H1 (cell line): ENCODE measurements at regions not wholly inside any gene's neighbourhood (a gene's known extent, or its start where the extent isn't known, plus 50 kb on each side); places are given as distances from the start of the nearest gene placed in this dataset.

Source experiments
- CTCF ChIA-PET: fragments of 300-600 bp; sonication (Branson Sonifier 250); formaldehyde crosslinking; loops from one replicate; lab custom pipeline; 2021; ENCODE audit not compliant: partially characterized antibody; lab: Charles Lee
- POLR2A ChIA-PET: fragments of 300-600 bp; sonication (Branson Sonifier 250); formaldehyde crosslinking; loops from one replicate; lab custom pipeline; 2021; ENCODE audit warnings: inconsistent platforms; ENCODE audit not compliant: partially characterized antibody; lab: Charles Lee
- DNase-seq, 2 experiments: peaks; one replicate each; pipeline versions ENCODE4 v3.0.0 to v3.0.0-alpha.2; 2010 to 2022; ENCODE audit warnings: low spot score in 2 of 2, low read depth in 1 of 2, mixed read lengths in 1 of 2
- FAIRE-seq: peaks from 2 replicates; lab custom pipeline; 2011; peaks lifted over from hg19 to GRCh38; lab: Jason Lieb, UNC
- H2AFZ ChIP-seq: 2 replicates; pipeline ENCODE4 v1.8.1; 2012; ENCODE audit warnings: low read length, inconsistent platforms
- H2AK5ac ChIP-seq: 2 replicates; pipeline ENCODE4 v1.6.1; 2013; ENCODE audit warnings: low read depth, low read length
- H2BK120ac ChIP-seq: replicated peaks from 2 replicates; pipeline ENCODE3; 2013; ENCODE audit warnings: low read depth, low read length, inconsistent platforms
- H2BK12ac ChIP-seq: 2 replicates; pipeline ENCODE4 v1.6.1; 2013; ENCODE audit warnings: low read depth, low read length
- H2BK15ac ChIP-seq: 2 replicates; pipeline ENCODE4 v1.6.1; 2013; ENCODE audit warnings: low read length
- H2BK20ac ChIP-seq: 2 replicates; pipeline ENCODE4 v1.6.1; 2013; ENCODE audit warnings: low read length
- H2BK5ac ChIP-seq: 2 replicates; pipeline ENCODE4 v1.6.1; 2013; ENCODE audit warnings: low read depth, low read length
- H3K14ac ChIP-seq: 2 replicates; pipeline ENCODE4 v1.6.1; 2013; ENCODE audit warnings: inconsistent platforms; ENCODE audit not compliant: insufficient read length
- H3K18ac ChIP-seq: 2 replicates; pipeline ENCODE4 v1.6.1; 2013; ENCODE audit warnings: low read length; ENCODE audit errors: extremely low read depth
- H3K23ac ChIP-seq: 2 replicates; pipeline ENCODE4 v1.6.1; 2013; ENCODE audit warnings: inconsistent platforms; ENCODE audit not compliant: insufficient read length
- H3K23me2 ChIP-seq: 2 replicates; pipeline ENCODE4 v1.6.1; 2013; ENCODE audit warnings: low read depth, low read length
- H3K27ac ChIP-seq: 2 replicates; pipeline ENCODE4 v1.6.1; 2011; ENCODE audit warnings: low read depth, low read length, inconsistent platforms
- H3K27me3 ChIP-seq, 4 experiments: replicated peaks in 1 of 4; 1 replicate in 1 of 4; 2 replicates in 3 of 4; pipeline versions ENCODE4 v1.6.1 to v1.8.1; 2011 to 2013; ENCODE audit warnings: low read length in 3 of 4, mild to moderate bottlenecking in 3 of 4, inconsistent platforms in 2 of 4, mixed read lengths in 2 of 4, moderate library complexity in 1 of 4; ENCODE audit not compliant: control insufficient read depth in 3 of 4, insufficient read depth in 3 of 4; ENCODE audit errors: extremely low read depth in 1 of 4
- H3K36me3 ChIP-seq, 4 experiments: 2 replicates each; pipeline versions ENCODE4 v1.6.1 to v1.8.1; 2011 to 2013; ENCODE audit warnings: mild to moderate bottlenecking in 4 of 4, low read length in 3 of 4, moderate library complexity in 2 of 4, control low read depth in 1 of 4, inconsistent platforms in 1 of 4; ENCODE audit not compliant: insufficient read depth in 4 of 4, control insufficient read depth in 2 of 4
- H3K4ac ChIP-seq: replicated peaks from 2 replicates; pipeline ENCODE3; 2013; ENCODE audit warnings: low read length, low read depth, mixed read lengths, inconsistent platforms; ENCODE audit not compliant: insufficient read length
- H3K4me1 ChIP-seq, 4 experiments: replicated peaks in 1 of 4; 1 replicate in 1 of 4; 2 replicates in 3 of 4; pipeline versions ENCODE4 v1.6.1 to v1.8.1; 2011 to 2013; ENCODE audit warnings: low read length in 3 of 4, inconsistent platforms in 2 of 4, mixed read lengths in 1 of 4; ENCODE audit not compliant: insufficient read depth in 4 of 4, control insufficient read depth in 3 of 4
- H3K4me2 ChIP-seq, 2 experiments: 2 replicates each; pipeline versions ENCODE4 v1.6.1 to v1.8.1; 2011 to 2013; ENCODE audit warnings: low read depth in 2 of 2, low read length in 2 of 2, control low read depth in 1 of 2, inconsistent platforms in 1 of 2, mild to moderate bottlenecking in 1 of 2; ENCODE audit not compliant: insufficient read depth in 1 of 2
- H3K4me3 ChIP-seq, 4 experiments: fragments of 200-600, 300-600 bp in 1 of 4; sonication (generic), shearing (Covaris generic), sonication (Bioruptor Twin) in 1 of 4; 2 replicates each; pipeline versions ENCODE4 v1.5.1 to v1.8.1; 2011 to 2016; ENCODE audit warnings: low read length in 4 of 4, low read depth in 3 of 4, control low read depth in 2 of 4, inconsistent platforms in 2 of 4, mild to moderate bottlenecking in 2 of 4, mixed read lengths in 1 of 4, moderate library complexity in 1 of 4; ENCODE audit not compliant: insufficient read depth in 2 of 4; ENCODE audit errors: extremely low read depth in 1 of 4
- H3K56ac ChIP-seq: replicated peaks from 2 replicates; pipeline ENCODE3; 2013; ENCODE audit warnings: low read depth, mild to moderate bottlenecking, mixed read lengths, low read length, inconsistent platforms; ENCODE audit not compliant: insufficient read length
- H3K79me1 ChIP-seq: 2 replicates; pipeline ENCODE4 v1.6.1; 2013; ENCODE audit warnings: low read depth, low read length, control low read depth
- H3K79me2 ChIP-seq, 2 experiments: 2 replicates each; pipeline versions ENCODE4 v1.6.1 to v1.8.1; 2012 to 2013; ENCODE audit warnings: low read length in 2 of 2, mild to moderate bottlenecking in 2 of 2, inconsistent platforms in 1 of 2; ENCODE audit not compliant: insufficient read depth in 2 of 2, control insufficient read depth in 1 of 2
- H3K9ac ChIP-seq, 4 experiments: replicated peaks in 1 of 4; 1 replicate in 1 of 4; 2 replicates in 3 of 4; pipeline versions ENCODE4 v1.6.1 to v1.8.1; 2011 to 2013; ENCODE audit warnings: low read depth in 3 of 4, low read length in 3 of 4, control low read depth in 2 of 4, mild to moderate bottlenecking in 2 of 4, moderate library complexity in 2 of 4, inconsistent platforms in 1 of 4; ENCODE audit errors: extremely low read depth in 1 of 4
- H3K9me3 ChIP-seq, 2 experiments: 2 replicates each; pipeline versions ENCODE4 v1.6.1 to v1.8.1; 2012 to 2013; ENCODE audit warnings: mild to moderate bottlenecking in 2 of 2, moderate library complexity in 2 of 2, control low read depth in 1 of 2, inconsistent platforms in 1 of 2, low read depth in 1 of 2, low read length in 1 of 2, mixed read lengths in 1 of 2; ENCODE audit not compliant: insufficient read depth in 2 of 2
- H4K20me1 ChIP-seq, 2 experiments: replicated peaks in 1 of 2; 2 replicates each; pipeline versions ENCODE3 to v1.8.1; 2011 to 2013; ENCODE audit warnings: inconsistent platforms in 2 of 2, low read length in 2 of 2, mild to moderate bottlenecking in 1 of 2; ENCODE audit not compliant: insufficient read depth in 2 of 2, control insufficient read depth in 1 of 2
- H4K5ac ChIP-seq: 2 replicates; pipeline ENCODE4 v1.6.1; 2013; ENCODE audit warnings: low read length, low read depth, mixed read lengths, inconsistent platforms; ENCODE audit not compliant: insufficient read length
- H4K8ac ChIP-seq: 2 replicates; pipeline ENCODE4 v1.8.0; 2013; ENCODE audit warnings: mild to moderate bottlenecking, moderate library complexity, low read length, inconsistent platforms; ENCODE audit not compliant: insufficient read depth; ENCODE audit errors: extremely low read depth
- H4K91ac ChIP-seq: replicated peaks from 2 replicates; pipeline ENCODE3; 2013; ENCODE audit warnings: low read length, mixed read lengths, inconsistent platforms; ENCODE audit not compliant: insufficient read length
- WGBS, 2 experiments: shearing (Covaris generic) in 1 of 2; methylation state at CpG; one replicate each; pipeline versions ENCODE4 v1.1.6 to v1.1.7; 2013 to 2015; ENCODE audit warnings: low lambda C conversion rate in 2 of 2, mixed read lengths in 2 of 2, inconsistent platforms in 1 of 2, low coverage in 1 of 2, missing lambda C conversion rate in 1 of 2; ENCODE audit not compliant: insufficient replicate concordance in 2 of 2, insufficient coverage in 1 of 2, insufficient read length in 1 of 2; ENCODE audit errors: extremely low coverage in 1 of 2, missing lambda C conversion rate in 1 of 2; 5-methylcytosine and 5-hydroxymethylcytosine counted together

DNA sequence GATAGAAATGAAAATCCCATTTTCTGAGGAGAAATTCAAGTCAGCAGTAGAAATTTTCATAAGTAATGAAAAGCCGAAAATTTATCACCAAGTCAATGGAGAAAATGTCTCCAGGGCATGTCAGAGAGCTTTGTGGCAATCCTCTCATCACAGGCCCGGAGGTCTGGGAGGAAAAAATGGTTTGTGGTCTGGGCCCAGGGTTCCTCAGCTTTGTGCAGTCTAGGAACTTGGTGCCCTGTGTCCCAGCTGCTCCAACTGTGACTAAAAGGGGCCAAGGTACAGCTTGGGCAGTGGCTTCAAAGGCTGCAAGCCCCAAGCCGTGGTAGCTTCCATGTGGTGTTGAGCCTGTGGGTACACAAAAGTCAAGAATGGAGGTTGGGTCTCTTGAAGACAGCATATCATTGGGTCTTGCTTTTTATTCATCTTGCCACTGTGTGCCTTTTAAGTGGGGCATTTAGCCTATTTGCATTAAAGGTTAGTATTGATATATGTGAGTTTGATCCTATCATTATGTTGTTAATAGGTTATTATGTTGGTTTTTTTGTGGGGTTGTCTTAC is 608.5 kb downstream of the PDHA2 start:
- 88% methylated on average over 3 of the region's 3 CpGs; no CpG with 5 or more reads in 1 of the 2 experiments for WGBS, 2 experiments
- Histone ChIP-seq H4K91ac (no peak overlapping the region), H2AK5ac (no peak overlapping the region), H3K56ac (no peak overlapping the region), H3K9ac (no peak overlapping the region), H2BK12ac (no peak overlapping the region), H3K79me1 (no peaks in the 10 kb centered on the region), H2AFZ (no peak overlapping the region), H3K9me3 (peaks cover 13 to 26% of the 10 kb centered on the region in 2 experiments), H4K20me1 (no peaks in the 10 kb centered on the region), H3K79me2 (no peaks in the 10 kb centered on the region), H2BK5ac (no peak overlapping the region), H3K4ac (no peak overlapping the region), H3K27ac (no peak overlapping the region), H3K27me3 (no peaks in the 10 kb centered on the region), H3K4me3 (no peak overlapping the region), H2BK20ac (no peak overlapping the region), H3K23me2 (no peaks in the 10 kb centered on the region), H3K14ac (no peak overlapping the region), H3K23ac (no peak overlapping the region), H3K18ac (no peak overlapping the region), H3K4me1 (no peaks in the 10 kb centered on the region), H3K4me2 (no peak overlapping the region), H3K36me3 (no peaks in the 10 kb centered on the region), H2BK15ac (no peak overlapping the region), H4K5ac (no peak overlapping the region), H4K8ac (no peak overlapping the region), H2BK120ac (no peak overlapping the region)
- no peak for FAIRE-seq
- ChIA-PET POLR2A (no interaction called here), CTCF (interaction anchor here (0.9 kb wide), 1 partner anchor 17 kb away, joined by 3 read pairs; no protein-coding TSS in a partner anchor)
- no peak for DNase-seq
